Thoracic aorta (tissue), 2 donors: ENCODE measurements at regions not wholly inside any gene's neighbourhood (a gene's known extent, or its start where the extent isn't known, plus 50 kb on each side); places are given as distances from the start of the nearest gene placed in this dataset.
"Not testable (repeated sequence)": the region's sequence is repeated elsewhere in the genome, so short reads cannot be mapped to it uniquely, and the experiment has no call there.

ENCODE experiments used
- ATAC-seq: fragments of 150-250 bp; one replicate; pipeline ENCODE4 v1.8.0; 2017; ENCODE audit warnings: low read depth; ENCODE audit not compliant: insufficient number of reproducible peaks, low FRiP score
- DNase-seq: peaks from one replicate; pipeline ENCODE4 v3.0.0-alpha.2; 2020; ENCODE audit warnings: low spot score
- H3K27ac ChIP-seq, 2 donors: fragments of 200-600 bp; sonication (generic); 1 replicate in 1 of 2; 2 replicates in 1 of 2; pipeline ENCODE4 v1.5.1; 2016; ENCODE audit warnings: mild to moderate bottlenecking in 2 of 2, moderate library complexity in 2 of 2
- H3K27me3 ChIP-seq: fragments of 200-600 bp; sonication (generic); replicated peaks from 2 replicates; pipeline ENCODE4 v1.6.0; 2016; ENCODE audit warnings: mild to moderate bottlenecking; ENCODE audit not compliant: insufficient read depth
- H3K36me3 ChIP-seq: fragments of 200-600 bp; sonication (generic); one replicate; pipeline ENCODE4 v1.5.1; 2016
- H3K4me1 ChIP-seq, 2 donors: fragments of 200-600 bp; sonication (generic); 1 replicate in 1 of 2; 2 replicates in 1 of 2; pipeline versions ENCODE4 v1.5.1 to v1.6.0; 2016; ENCODE audit warnings: low read depth in 2 of 2, mild to moderate bottlenecking in 1 of 2; ENCODE audit not compliant: control insufficient read depth in 1 of 2
- H3K4me3 ChIP-seq: fragments of 200-600 bp; sonication (generic); 2 replicates; pipeline ENCODE4 v1.5.1; 2016; ENCODE audit warnings: mild to moderate bottlenecking
- H3K9me3 ChIP-seq: fragments of 200-600 bp; sonication (generic); 2 replicates; pipeline ENCODE4 v1.5.1; 2016
- CTCF ChIP-seq: fragments of 200-600 bp; sonication (generic); IDR thresholded peaks from one replicate; pipeline ENCODE4 v1.5.1; 2019; ENCODE audit warnings: antibody characterized with exemption

- Histone ChIP-seq H3K36me3 (no peaks in the 10 kb centered on the region), H3K27ac (no peak overlapping the region), H3K9me3 (no peaks in the 10 kb centered on the region), H3K4me3 (no peak overlapping the region), H3K27me3 (no peaks in the 10 kb centered on the region), H3K4me1 (no peaks in the 10 kb centered on the region)
- DNase-seq: no peak
- no peak for ATAC-seq
- TF ChIP-seq CTCF: no peak
Measured at GRCh38 chr4:44985152-44985551, 258.8 kb upstream of the GNPDA2 start.

GRCh38 chr4:44984083-44984482 lies 257.7 kb upstream of the GNPDA2 start:
- Histone ChIP-seq H3K27me3 (no peaks in the 10 kb centered on the region), H3K36me3 (no peaks in the 10 kb centered on the region), H3K27ac (no peak overlapping the region), H3K9me3 (no peaks in the 10 kb centered on the region), H3K4me1 (no peaks in the 10 kb centered on the region), H3K4me3 (no peak overlapping the region)
- no peak for TF ChIP-seq CTCF
- ATAC-seq (no peak), DNase-seq (no peak)

- Histone ChIP-seq H3K4me3 (no peak overlapping the region), H3K36me3 (no peaks in the 10 kb centered on the region), H3K9me3 (no peaks in the 10 kb centered on the region), H3K27me3 (no peaks in the 10 kb centered on the region), H3K27ac (no peak overlapping the region), H3K4me1 (no peaks in the 10 kb centered on the region)
- no peak for TF ChIP-seq CTCF
- DNase-seq: no peak
- no peak for ATAC-seq
Measured at GRCh38 chr4:44983083-44983482, 256.7 kb upstream of the GNPDA2 start.

GRCh38 chr4:44978020-44978419 lies 251.7 kb upstream of the GNPDA2 start:
- DNase-seq: no peak
- ATAC-seq: no peak
- no peak overlapping the region for H3K27ac ChIP-seq
- H3K36me3 ChIP-seq: no peaks in the 10 kb centered on the region
- H3K4me1 ChIP-seq: no peaks in the 10 kb centered on the region
- no peaks in the 10 kb centered on the region for H3K9me3 ChIP-seq
- no peak overlapping the region for H3K4me3 ChIP-seq
- TF ChIP-seq CTCF: no peak
- no peaks in the 10 kb centered on the region for H3K27me3 ChIP-seq

- H3K9me3 ChIP-seq: no peaks in the 10 kb centered on the region
- H3K4me3 ChIP-seq: no peak overlapping the region
- no peak for ATAC-seq
- H3K36me3 ChIP-seq: no peaks in the 10 kb centered on the region
- no peak for DNase-seq
- no peaks in the 10 kb centered on the region for H3K4me1 ChIP-seq
- TF ChIP-seq CTCF: no peak
- no peak overlapping the region for H3K27ac ChIP-seq
- no peaks in the 10 kb centered on the region for H3K27me3 ChIP-seq
Measured at GRCh38 chr4:44965435-44966095, 239.2 kb upstream of the GNPDA2 start.

GRCh38 chr4:44964086-44964485 lies 237.7 kb upstream of the GNPDA2 start:
- DNase-seq, H3K27me3 ChIP-seq, H3K27ac ChIP-seq, H3K4me1 ChIP-seq, H3K4me3 ChIP-seq, H3K9me3 ChIP-seq, H3K36me3 ChIP-seq, ATAC-seq: not testable (repeated sequence)
